ENCODE measurements at regions not wholly inside any gene's neighbourhood (a gene's known extent, or its start where the extent isn't known, plus 50 kb on each side); places are given as distances from the start of the nearest gene placed in this dataset.
"Not testable (repeated sequence)": the region's sequence is repeated elsewhere in the genome, so short reads cannot be mapped to it uniquely, and the experiment has no call there.

- DNase-seq: no peak
Measured at GRCh38 chr1:163583661-163584181, 262.0 kb downstream of the NUF2 start.

- DNase-seq: no peak
Measured at GRCh38 chr1:163585796-163586195, 264.0 kb downstream of the NUF2 start.

- DNase-seq: no peak
Measured at GRCh38 chr1:163588796-163589195, 267.0 kb downstream of the NUF2 start.

GRCh38 chr1:163589735-163590134, 268.0 kb downstream of the NUF2 start:
- DNase-seq: no peak

GRCh38 chr1:163591131-163591530, 269.4 kb downstream of the NUF2 start:
- not testable (repeated sequence) for DNase-seq

GRCh38 chr1:163592623-163593022, 270.9 kb downstream of the NUF2 start:
- not testable (repeated sequence) for DNase-seq

GRCh38 chr1:163596106-163596505, 274.4 kb downstream of the NUF2 start:
- DNase-seq: not testable (repeated sequence)

GRCh38 chr1:163596541-163597258, 274.9 kb downstream of the NUF2 start:
- DNase-seq: no peak

- DNase-seq: no peak
Measured at GRCh38 chr1:163604321-163604720, 282.6 kb downstream of the NUF2 start.

- no peak for DNase-seq
Measured at GRCh38 chr1:163604896-163605295, 283.1 kb downstream of the NUF2 start.

- DNase-seq: no peak
Measured at GRCh38 chr1:163608979-163609378, 287.2 kb downstream of the NUF2 start.

- no peak for DNase-seq
Measured at GRCh38 chr1:163609858-163610257, 288.1 kb downstream of the NUF2 start.

GRCh38 chr1:163610486-163610885, 288.7 kb downstream of the NUF2 start:
- DNase-seq: no peak

- no peak for DNase-seq
Measured at GRCh38 chr1:163614361-163614760, 292.6 kb downstream of the NUF2 start.

- no peak for DNase-seq
Measured at GRCh38 chr1:163628034-163628773, 306.4 kb downstream of the NUF2 start.

- no peak for DNase-seq
Measured at GRCh38 chr1:163632269-163632668, 310.5 kb downstream of the NUF2 start.

- no peak for DNase-seq
Measured at GRCh38 chr1:163633366-163633765, 311.6 kb downstream of the NUF2 start.

- not testable (repeated sequence) for DNase-seq
Measured at GRCh38 chr1:163645676-163646075, 323.9 kb downstream of the NUF2 start.

GRCh38 chr1:163650624-163651023, 328.9 kb downstream of the NUF2 start:
- no peak for DNase-seq

GRCh38 chr1:163652441-163652840, 330.7 kb downstream of the NUF2 start:
- DNase-seq: no peak

- no peak for DNase-seq
Measured at GRCh38 chr1:163655565-163655964, 333.8 kb downstream of the NUF2 start.

GRCh38 chr1:163656095-163656759, 334.5 kb downstream of the NUF2 start:
- DNase-seq: no peak

GRCh38 chr1:163657719-163658118, 336.0 kb downstream of the NUF2 start:
- no peak for DNase-seq

- no peak for DNase-seq
Measured at GRCh38 chr1:163661391-163661790, 339.6 kb downstream of the NUF2 start.
